HG03095 (cell line): ENCODE measurements at regions not wholly inside any gene's neighbourhood (a gene's known extent, or its start where the extent isn't known, plus 50 kb on each side); places are given as distances from the start of the nearest gene placed in this dataset.

ENCODE experiments used
- ATAC-seq: cut with Tn5 transposase; IDR thresholded peaks from one replicate; pipeline ENCODE4 v1.9.1; 2021; ENCODE audit warnings: moderate library complexity; ENCODE audit not compliant: unreplicated experiment

DNA sequence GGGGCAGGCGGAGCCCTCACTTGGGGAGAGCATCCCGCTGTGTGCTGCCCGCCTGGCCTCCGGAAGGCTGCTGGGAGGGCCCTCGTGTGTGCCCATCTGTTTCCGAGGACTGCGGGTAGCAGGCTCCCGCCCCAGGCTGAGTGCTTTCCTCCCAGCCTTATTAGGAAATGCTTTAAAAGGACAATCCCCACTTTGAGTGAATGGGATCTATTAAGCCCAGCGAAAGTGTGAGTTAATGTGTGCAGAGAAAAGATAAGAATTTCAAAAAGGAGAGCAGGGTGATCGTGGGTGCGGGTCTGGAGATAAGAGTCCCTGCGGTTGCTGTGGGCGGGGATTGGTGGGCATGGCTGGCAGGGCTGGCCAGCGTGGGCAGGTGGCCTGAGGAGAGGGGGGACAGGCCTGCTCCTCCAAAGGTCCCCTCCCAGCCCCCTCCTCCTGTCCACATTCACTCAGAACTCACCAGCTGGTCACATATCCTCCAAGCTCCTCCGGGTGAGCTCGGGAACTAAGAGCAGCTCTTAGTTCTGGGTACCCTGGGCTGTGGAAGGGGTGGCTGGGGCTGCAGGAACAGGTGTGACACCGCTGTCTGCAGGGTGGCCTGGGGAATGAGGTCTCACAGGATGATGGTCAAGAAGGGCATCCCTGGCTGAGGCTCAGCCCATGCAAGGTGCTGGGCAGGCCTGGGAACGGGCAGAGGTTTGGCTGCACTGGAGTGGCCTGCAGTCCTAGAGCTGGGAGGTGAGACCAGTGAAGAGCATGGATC, 1260.3 kb downstream of the BRD1 start:
- no peak for ATAC-seq

DNA sequence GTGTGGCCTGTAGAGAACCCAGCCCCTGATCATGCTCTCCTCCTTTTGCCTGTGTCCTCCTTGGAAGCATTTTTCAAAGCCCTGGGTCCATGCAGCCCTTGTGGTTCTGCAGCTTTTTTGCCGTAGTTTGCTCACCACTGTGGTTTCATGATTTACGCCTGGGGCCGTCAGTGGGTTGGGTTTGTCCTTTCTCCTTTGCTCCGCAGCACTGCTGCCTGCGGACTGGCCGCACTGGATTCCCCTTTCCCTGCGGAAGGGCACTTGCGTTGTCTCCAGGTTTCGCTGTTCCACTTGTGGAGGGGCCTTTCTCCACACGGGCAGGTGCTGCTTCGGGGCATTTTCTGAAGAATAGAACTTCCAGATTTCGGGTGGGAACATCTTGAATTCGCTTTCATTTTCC, 1260.9 kb downstream of the BRD1 start:
- ATAC-seq = no peak

DNA sequence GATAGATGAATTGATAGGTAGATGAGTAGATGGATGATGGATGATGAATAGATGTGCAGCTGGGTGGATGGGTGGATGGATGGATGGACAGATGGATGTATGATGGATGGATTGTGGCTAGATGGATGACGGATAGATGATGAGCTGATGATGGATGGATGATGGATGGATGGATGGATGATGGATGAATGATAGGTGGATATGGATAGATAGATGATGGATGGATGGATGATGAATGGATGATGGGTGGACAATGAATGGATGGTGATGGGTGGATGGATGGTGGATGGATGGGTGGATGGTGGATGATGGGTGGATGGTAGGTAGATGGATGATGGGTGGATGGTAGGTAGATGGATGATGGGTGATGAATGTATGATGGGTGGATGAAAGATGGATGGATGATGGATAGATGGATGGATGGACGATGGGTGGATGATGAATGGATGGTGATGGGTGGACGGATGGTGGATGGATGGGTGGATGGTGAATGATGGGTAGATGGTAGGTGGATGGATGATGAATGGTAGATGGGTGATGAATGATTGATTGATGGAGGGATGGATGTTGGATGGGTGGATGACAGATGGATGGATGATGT, 1261.7 kb downstream of the BRD1 start:
- no peak for ATAC-seq

DNA sequence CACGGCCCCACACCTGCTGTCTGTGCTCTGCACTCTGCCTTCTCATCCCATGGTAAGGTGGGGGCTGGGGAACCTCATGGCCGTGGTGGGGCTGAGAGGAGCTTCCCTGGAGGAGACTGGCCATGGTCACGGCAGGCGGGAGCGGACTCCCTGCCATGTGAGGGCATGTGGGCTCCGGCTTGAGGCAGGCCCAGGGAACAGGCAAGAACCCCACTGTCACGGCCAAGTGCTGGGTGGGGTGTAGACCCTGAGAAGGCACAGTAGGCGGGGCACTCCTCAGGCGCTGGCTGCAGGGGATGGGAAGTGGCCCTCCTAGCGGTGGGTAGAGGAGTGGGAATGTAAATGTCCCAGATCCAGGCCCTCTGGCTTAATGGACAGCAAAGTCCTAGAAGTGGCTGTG, 1262.7 kb downstream of the BRD1 start:
- ATAC-seq = no peak

DNA sequence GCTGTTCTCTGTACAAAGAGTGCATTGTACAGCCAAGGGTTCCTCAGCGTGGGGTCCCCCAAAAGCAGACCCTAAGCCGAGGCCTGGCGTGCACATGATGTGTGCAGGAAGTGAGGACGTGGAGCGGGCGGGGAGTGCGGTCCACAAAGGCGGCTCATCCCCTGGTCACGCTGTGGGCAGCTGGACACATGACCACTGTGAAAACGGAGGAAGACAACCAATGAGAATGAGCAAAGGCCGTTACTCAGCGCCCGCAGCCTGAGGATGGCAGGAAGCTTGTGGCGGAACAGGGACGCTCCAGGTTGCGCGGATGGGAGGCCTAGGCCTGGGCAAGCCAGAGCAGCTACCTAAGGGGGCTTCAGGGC, 1263.7 kb downstream of the BRD1 start:
- no peak for ATAC-seq

DNA sequence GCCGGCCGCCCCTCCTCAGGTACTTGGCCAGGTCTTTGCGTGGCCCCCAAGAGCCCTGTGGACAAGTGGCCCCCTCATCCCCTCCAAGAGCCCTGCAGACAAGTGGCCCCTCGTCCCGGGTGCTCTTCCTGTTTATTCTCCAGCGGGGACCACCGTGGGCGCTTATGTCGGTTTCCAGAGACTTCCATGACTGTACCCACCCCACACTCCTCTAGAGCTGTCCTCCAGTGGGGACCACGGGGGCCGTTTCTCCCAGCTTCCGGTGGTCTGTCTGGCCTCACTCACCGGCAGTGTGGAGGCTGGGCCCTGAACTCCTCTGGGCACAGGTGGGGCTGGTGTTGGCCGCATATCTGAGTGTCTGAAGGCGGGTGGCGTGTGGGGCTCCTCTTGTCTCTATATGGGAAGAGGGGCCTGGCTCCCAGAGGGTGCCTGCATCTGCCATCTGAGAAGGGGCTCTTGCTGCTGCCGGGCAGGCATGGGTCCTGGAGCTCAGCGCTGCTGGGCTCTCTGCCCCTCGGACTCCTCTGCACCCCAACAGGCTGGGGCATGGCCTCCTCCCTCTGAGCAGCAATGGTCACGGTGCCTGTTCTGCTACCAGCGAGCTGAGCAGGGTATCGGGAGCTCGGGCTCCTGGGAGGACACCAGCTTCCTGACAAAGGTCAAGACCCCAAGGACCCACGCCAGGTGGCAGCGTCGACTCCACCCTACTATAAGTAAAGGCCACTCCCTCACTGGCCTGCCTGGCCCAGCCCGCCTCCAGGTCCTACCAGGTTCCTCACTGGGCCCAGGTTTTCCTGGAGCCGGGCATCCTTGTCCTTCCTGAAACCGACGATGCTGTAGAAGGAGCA, 1264.3 kb downstream of the BRD1 start:
- ATAC-seq = no peak

DNA sequence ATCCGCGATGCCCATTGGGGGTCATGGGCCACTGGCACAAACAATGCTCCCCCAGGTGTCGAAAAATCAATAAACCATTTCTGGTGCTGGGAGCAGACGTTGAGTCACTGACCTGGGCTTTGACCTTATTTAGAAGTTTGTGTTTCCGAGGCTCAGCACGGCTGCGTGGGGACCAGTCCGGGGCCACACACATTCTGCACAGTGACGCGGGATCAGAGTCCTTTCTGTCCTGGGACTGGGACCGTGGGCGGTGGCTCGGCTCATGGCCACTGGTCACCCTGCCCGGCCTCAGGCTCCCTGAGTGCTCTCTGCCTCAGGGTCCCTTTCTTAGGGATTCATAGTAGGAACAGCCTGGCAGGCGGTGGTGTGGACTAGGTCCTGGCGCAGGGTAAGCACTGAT, 1266.0 kb downstream of the BRD1 start:
- no peak for ATAC-seq

DNA sequence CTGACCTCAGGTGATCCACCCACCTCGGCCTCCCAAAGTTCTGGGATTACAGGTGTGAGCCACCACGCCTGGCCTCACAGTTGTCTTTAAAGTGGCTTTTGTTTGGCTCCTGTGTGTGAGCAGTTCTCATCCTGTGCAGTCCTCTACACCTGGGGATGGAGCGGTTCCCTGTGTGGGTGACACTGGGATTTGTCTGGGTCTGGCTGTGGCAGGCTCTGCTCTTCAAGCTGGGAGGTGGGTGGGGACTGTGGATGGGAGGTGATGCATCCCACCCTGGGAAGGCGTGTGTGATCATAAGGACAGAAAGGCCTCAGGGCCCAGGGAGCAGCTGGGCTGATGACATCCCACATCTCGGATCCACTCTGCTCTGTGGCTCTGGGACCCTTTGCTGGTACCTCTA, 1266.8 kb downstream of the BRD1 start:
- no peak for ATAC-seq

DNA sequence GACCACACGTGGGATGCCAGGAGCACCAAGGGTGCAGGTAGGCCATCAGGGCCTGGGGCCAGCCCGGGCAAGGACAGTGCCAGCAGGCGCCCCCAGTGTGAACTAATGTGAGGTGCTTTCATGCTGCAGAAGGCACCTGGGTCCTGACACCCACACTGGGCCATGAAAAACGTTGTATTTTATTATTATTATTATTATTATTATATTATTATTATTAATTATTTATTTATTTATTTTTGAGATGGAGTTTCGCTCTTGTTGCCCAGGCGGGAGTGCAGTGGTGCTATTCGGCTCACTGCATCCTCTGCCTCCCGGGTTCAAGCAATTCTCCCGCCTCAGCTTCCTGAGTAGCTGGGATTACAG, 1267.3 kb downstream of the BRD1 start:
- ATAC-seq = no peak

DNA sequence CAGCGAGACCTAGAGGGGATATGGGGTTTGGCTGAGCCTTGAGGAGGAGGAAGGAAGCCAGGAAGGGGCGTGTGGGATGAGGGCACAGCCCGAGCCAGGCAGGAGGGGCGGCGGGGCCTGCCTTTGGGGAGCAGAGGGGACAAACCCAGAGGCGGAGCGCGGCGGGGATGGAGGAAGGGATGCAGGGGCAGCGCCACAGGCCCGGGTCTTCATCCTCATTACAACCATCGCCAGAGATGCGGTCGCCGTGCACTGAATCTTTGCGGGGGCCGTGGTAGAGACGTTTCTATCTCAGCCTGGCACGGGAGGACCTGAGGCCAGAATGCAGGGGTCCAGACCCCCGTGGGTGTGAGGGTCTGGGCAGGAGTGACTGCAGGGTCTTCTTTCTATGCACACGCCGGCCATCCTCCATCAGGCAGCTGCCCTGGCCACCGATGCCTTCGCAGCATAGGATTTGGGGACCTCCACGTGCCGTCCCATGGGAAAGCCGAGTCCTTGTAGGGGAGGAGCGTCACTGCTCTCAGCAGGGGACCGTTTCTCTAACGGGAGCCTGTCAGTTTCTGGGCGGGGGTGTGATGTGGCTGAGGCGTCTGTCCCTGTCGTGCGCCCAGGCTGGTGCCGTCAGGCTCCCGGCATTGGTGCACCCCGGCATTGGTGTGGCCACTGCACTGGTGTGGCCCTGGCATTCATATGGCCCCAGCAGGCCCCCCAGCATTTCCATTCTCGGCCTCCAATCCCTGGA, 1267.9 kb downstream of the BRD1 start:
- no peak for ATAC-seq

DNA sequence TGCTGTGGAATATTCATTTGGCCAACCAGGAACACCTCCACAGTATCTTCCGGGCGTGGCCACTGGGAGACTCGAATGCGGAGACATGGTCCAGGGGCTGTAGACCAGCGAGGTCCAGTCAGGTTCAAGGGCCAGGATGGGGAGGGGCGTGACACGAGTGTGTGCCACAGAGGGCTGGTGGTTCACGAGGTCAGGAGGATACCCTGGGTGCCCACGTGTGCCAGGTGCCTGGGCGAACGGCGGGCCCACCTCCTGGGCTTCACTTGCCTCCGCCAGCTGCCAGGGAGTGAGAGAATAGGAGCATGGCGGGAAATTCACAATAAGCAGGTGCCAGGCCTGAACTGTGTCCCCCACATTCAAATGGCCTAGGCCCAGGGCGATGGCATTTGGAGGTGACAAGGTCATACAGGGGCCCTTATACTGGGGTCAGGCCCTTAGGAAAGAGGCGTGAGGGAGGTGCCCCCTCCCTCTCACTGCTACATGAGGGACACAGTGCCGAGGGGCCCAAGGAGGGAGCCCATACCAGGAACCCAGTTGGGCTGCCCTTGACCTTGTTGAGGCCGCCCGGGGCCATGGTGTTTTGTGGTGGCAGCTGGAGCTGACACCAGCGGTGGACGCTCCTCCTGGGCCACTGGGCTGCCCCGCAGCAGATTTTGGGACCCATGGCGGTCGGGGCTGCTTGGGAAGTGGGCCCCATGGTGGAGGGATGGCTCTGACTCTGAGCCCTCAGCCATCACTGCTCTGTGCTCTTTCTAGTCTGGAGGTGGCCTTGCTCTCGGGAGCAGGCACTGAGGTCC, 1268.9 kb downstream of the BRD1 start:
- no peak for ATAC-seq

DNA sequence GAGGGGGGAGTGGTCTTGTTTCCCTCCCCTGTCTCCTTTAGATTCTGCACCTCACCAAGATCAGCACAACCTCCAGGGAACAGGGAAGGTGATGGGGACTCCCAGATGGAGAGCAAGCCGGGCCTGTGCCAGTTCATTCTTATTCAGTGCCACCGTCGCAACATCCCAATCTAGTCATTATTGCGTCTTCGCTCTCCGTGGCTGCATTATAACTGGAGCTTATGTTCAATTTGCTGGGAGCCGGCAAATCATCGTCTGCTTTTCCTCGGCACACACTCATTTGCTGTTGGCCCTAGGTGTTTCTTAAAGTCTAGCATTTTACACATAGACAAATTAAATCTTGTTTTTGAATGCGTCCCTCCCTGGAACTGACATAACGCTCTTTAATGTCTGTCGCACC, 1269.7 kb downstream of the BRD1 start:
- ATAC-seq = no peak

DNA sequence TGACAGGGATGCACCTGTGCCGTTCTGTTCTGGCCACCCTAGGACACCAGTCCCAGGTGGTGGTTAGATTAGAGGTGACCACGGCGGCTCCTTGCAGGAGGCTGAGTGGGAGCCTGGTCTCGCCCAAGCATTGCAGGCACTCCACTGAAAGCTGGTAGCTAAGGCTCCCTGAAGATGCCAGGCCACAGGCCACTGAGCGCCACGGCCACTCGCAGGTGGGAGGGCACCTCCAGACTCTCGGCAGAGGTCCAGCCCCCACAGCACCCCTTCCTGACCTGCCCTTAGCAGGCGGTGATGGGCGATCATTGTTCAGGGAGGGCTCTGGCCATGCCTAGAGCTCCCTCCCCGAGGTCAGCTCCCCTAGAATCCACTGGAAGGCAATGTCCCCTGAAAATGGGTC, 1270.2 kb downstream of the BRD1 start:
- ATAC-seq = no peak

DNA sequence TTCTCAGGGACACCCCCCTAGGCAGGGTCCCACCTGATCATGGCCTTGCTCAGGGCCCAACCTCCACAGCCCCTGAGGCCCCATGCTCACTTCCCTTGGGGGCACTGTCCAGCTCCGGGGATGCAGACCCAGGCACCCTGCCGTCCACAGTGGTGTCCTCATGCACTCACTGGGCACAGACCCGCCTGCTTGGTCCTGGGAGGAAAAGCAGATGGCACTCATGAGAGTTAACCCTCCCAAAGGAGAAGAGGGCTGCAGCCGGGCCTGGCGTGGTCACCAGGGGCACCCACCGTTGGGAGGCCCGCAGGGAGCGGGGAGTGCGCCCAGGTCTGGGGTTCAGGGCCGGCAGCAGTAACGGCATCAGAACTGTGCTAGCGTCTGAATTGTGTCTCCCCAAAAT, 1270.9 kb downstream of the BRD1 start:
- ATAC-seq = no peak

DNA sequence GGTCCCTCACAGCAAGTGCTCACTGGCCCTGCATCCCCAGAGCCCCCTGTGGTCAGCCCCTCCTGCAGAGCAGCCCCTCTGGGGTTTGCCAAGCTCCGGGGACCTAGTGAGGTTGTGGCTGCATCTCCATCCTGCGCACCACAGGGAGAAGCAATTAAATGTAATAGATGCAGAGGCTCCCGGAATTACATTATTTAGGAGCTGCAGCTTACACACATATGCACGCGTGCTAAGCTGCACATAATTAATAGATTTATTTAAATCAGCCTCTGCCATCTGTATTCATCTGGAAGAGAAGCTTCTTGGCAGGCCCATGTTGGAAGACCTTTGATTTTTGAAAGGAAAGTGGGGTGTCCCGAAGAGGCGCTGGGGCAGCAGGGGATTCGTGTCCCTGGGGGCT, 1271.5 kb downstream of the BRD1 start:
- ATAC-seq = no peak

DNA sequence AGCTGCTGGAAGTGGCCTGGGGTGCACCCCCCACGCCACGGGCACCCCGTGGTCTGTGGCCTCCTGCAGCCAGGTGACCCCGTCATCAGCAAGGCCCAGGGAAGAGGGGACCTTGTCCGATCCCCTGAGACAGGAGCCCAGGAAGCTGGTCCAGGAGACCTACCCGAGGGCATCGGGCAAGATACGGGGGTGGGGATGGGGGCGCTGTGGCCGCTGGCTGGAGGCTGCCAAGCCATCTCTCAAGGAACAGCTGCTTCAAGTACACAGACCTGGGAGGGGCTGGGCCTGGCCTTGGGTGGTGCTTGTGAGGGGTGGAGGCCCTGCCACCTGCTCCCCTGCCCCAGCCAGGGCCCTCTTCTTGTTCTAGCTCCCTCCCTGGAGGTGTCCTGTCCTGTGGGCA, 1272.1 kb downstream of the BRD1 start:
- no peak for ATAC-seq

DNA sequence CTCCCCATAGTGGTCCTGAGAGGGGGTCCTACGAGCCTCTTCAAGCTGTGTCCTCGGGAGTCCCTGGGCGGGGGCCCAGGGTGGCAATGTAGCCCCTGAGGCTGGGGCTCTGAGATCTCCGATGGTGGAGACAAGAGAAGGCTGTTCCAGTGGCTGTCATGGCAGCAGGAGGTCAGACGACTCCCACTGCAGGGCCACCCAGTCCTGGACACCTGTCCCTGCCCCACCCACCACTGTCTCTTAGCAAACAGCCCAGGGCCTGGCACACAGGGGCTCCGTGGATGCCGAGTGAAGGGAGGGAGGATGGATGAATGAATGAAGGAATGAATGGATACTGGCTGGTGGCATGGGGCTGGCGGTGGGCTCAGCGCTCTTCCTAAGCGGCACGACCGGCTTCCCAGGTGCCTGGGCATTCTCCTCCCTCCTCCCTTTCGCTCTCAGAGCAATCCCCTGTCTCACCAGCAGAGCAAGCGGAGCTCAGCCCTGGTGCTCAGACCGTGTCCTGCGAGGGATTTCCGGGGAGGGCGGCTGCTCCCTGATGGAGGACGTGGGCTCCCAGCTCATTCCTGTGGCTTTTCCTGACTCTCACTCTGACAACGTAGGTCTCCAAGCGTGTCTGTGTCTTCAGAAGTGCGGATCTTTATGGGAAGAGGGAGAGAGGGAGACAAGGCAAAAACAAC, 1272.6 kb downstream of the BRD1 start:
- ATAC-seq = no peak

DNA sequence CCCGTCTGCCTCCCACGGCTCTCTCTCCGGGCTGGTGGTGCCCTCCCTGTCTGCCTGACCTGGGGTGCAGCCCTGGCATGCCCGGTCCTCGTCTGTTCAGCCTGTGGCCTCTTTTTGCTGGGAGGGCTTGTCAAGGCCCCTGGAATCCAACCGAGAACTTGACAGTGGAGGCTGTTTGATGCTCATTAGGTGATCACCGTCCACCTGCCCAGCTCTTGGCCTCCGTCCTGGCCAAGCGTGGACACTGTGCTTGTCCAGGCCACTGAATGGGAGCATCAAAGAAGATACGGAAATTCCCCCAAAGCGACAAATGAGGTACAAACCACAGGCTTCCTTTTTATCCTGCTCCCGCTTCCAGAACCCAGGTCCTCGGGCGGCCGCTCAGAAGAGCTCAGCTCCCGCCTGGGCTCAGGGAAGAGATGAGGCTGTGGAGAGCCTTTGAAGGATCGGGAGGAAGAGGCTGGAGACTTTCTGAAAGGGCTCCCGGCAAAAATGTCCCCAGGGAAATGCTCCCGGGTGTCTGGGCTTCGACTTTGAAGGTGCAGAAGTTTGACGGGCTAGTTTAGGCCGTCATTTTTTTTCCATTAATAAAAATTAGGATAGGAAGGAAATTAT, 1273.9 kb downstream of the BRD1 start:
- ATAC-seq = no peak

DNA sequence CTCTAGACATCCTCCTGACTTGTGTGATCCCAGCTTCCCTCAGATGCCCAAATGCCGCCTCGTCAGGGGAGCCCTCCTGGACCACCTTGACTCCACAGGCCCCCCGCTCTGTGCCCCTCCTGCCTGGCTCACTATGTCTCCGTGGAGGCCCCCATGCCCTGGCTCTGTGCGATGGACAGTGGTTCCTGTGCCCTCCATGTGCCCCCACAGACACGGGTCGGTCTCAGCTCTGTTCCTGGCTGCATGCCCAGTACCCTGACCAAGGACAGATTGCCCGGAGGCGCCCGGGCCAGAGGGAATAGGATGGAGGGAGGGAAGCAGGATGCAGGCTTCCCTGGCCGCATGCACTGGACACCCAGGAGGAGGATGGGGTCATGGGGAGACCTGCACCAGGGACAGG, 1274.6 kb downstream of the BRD1 start:
- ATAC-seq = no peak
